HepG2 (cell line): ENCODE measurements at regions not wholly inside any gene's neighbourhood (a gene's known extent, or its start where the extent isn't known, plus 50 kb on each side); places are given as distances from the start of the nearest gene placed in this dataset.

Experiments used
- ATAC-seq: fragments of 200-7000 bp; cut with Tn5 transposase; 3 replicates; pipeline ENCODE4 v1.9.1; 2020; ENCODE audit warnings: mild to moderate bottlenecking, moderate library complexity
- BruUV-seq: library from RNA; stranded (reverse); fragments of 400-500 nt; replicated peaks from 2 replicates; lab custom pipeline; 2021; lab: Mats Ljungman, UMichigan
- CTCF ChIA-PET: fragments of 300-600 bp; formaldehyde crosslinking; extraction: SDS; loops from one replicate; lab custom pipeline; 2021; ENCODE audit warnings: low total read pairs, inconsistent platforms, low intra/inter-chr PET ratio; lab: Yijun Ruan, JAX
- POLR2A ChIA-PET: fragments of 350-600 bp; sonication (Branson Sonifier 250); formaldehyde crosslinking; loops from one replicate; lab custom pipeline; 2020; ENCODE audit warnings: antibody characterized with exemption, inconsistent platforms; lab: Yijun Ruan, JAX
- DNase-seq: peaks from one replicate; pipeline ENCODE4 v3.0.0-alpha.2; 2015; ENCODE audit warnings: low spot score
- FAIRE-seq: peaks from 3 replicates; lab custom pipeline; 2011; peaks lifted over from hg19 to GRCh38; lab: Jason Lieb, UNC
- H2AFZ ChIP-seq: one replicate; pipeline ENCODE4 v1.6.1; 2011; ENCODE audit warnings: low read length, inconsistent platforms
- H3K27ac ChIP-seq: fragments of 300-600 bp; 3 replicates; pipeline ENCODE4 v1.8.0; 2011; ENCODE audit warnings: mixed run types, mild to moderate bottlenecking, mixed read lengths, low read length, inconsistent platforms; ENCODE audit not compliant: insufficient read depth; ENCODE audit errors: extremely low read length
- H3K27me3 ChIP-seq, 2 experiments: fragments of 200-600 bp in 1 of 2; 2 replicates in 1 of 2; 3 replicates in 1 of 2; pipeline versions ENCODE4 v1.6.0 to v1.8.0; 2011; ENCODE audit warnings: low read length in 2 of 2, mild to moderate bottlenecking in 2 of 2, moderate library complexity in 2 of 2, inconsistent platforms in 1 of 2; ENCODE audit not compliant: insufficient read depth in 2 of 2, control insufficient read depth in 1 of 2
- H3K36me3 ChIP-seq, 2 experiments: fragments of 200-600 bp in 1 of 2; replicated peaks in 1 of 2; 2 replicates in 1 of 2; 3 replicates in 1 of 2; pipeline versions ENCODE4 v1.5.1 to v1.8.0; 2011; ENCODE audit warnings: low read length in 2 of 2, inconsistent platforms in 1 of 2; ENCODE audit not compliant: insufficient read depth in 2 of 2, control insufficient read depth in 1 of 2
- H3K4me1 ChIP-seq: 2 replicates; pipeline ENCODE4 v1.5.1; 2012; ENCODE audit warnings: low read length, inconsistent platforms; ENCODE audit not compliant: insufficient read depth
- H3K4me2 ChIP-seq: 2 replicates; pipeline ENCODE4 v1.6.0; 2011; ENCODE audit warnings: low read depth, low read length, inconsistent platforms
- H3K4me3 ChIP-seq, 3 experiments: fragments of 200-600 bp in 1 of 3; sonication (generic), shearing (Covaris generic) in 1 of 3; replicated peaks in 1 of 3; 2 replicates each; pipeline ENCODE4 v1.5.1; 2011 to 2016; ENCODE audit warnings: low read length in 3 of 3, inconsistent platforms in 2 of 3, low read depth in 2 of 3, mild to moderate bottlenecking in 2 of 3, control low read depth in 1 of 3, mixed read lengths in 1 of 3; ENCODE audit not compliant: insufficient read depth in 1 of 3
- H3K79me2 ChIP-seq: one replicate; pipeline ENCODE4 v1.6.1; 2011; ENCODE audit warnings: low read length, inconsistent platforms; ENCODE audit not compliant: insufficient read depth
- H3K9ac ChIP-seq: 2 replicates; pipeline ENCODE4 v1.6.0; 2011; ENCODE audit warnings: mild to moderate bottlenecking, low read depth, low read length, inconsistent platforms; ENCODE audit not compliant: insufficient read depth
- H3K9me3 ChIP-seq: 2 replicates; pipeline ENCODE4 v1.5.1; 2012; ENCODE audit warnings: mild to moderate bottlenecking, low read length
- H4K20me1 ChIP-seq: 2 replicates; pipeline ENCODE4 v1.6.0; 2011; ENCODE audit warnings: inconsistent platforms, mild to moderate bottlenecking, low read length, moderate library complexity; ENCODE audit not compliant: insufficient read depth
- DR1 ChIP-seq: sonication (generic); formaldehyde crosslinking; IDR thresholded peaks from 2 replicates; pipeline ENCODE4 v1.8.0; 2021; ENCODE audit warnings: mild to moderate bottlenecking, missing genetic modification reagents, inconsistent platforms
- MBD4 ChIP-seq: IDR thresholded peaks from 2 replicates; pipeline ENCODE4 v1.6.1; 2012; ENCODE audit warnings: low read length, inconsistent platforms, borderline replicate concordance
- PHF5A ChIP-seq: IDR thresholded peaks from one replicate; pipeline ENCODE4 v1.6.1; 2018; ENCODE audit warnings: low read depth, missing genetic modification reagents; ENCODE audit not compliant: unreplicated experiment
- POLR2AphosphoS5 ChIP-seq: IDR thresholded peaks from 2 replicates; pipeline ENCODE4 v1.6.1; 2012; ENCODE audit warnings: low read depth, low read length
- PTBP1 ChIP-seq: fragments of 200-400 bp; formaldehyde crosslinking; IDR thresholded peaks from 2 replicates; pipeline ENCODE4 v1.6.1; 2018; ENCODE audit warnings: low read length, low read depth; ENCODE audit not compliant: poor library complexity, severe bottlenecking
- RBAK ChIP-seq: sonication (generic); formaldehyde crosslinking; IDR thresholded peaks from 2 replicates; pipeline ENCODE4 v1.5.1; 2020; ENCODE audit warnings: mild to moderate bottlenecking, missing genetic modification reagents
- SMYD3 ChIP-seq: sonication (generic); formaldehyde crosslinking; IDR thresholded peaks from 2 replicates; pipeline ENCODE4 v1.8.1; 2023; ENCODE audit warnings: mild to moderate bottlenecking, missing genetic modification reagents
- SNRNP70 ChIP-seq: fragments of 200-400 bp; formaldehyde crosslinking; IDR thresholded peaks from 2 replicates; pipeline ENCODE4 v1.6.1; 2017; ENCODE audit warnings: mild to moderate bottlenecking, low read depth, low read length, moderate library complexity
- TEAD2 ChIP-seq: sonication (generic); formaldehyde crosslinking; IDR thresholded peaks from 2 replicates; pipeline ENCODE4 v1.9.0; 2021; ENCODE audit warnings: missing genetic modification reagents
- YEATS2 ChIP-seq: sonication (generic); formaldehyde crosslinking; IDR thresholded peaks from 2 replicates; pipeline ENCODE4 v1.4.0; 2020; ENCODE audit warnings: missing genetic modification reagents, borderline replicate concordance
- ZNF12 ChIP-seq: sonication (generic); formaldehyde crosslinking; IDR thresholded peaks from 2 replicates; pipeline ENCODE4 v1.5.0; 2020; ENCODE audit warnings: missing genetic modification reagents
- ZNF747 ChIP-seq: sonication (generic); formaldehyde crosslinking; IDR thresholded peaks from 2 replicates; pipeline ENCODE4 v1.8.1; 2023; ENCODE audit warnings: missing genetic modification reagents, mild to moderate bottlenecking, borderline replicate concordance
- ZNF772 ChIP-seq: sonication (generic); formaldehyde crosslinking; IDR thresholded peaks from 2 replicates; pipeline ENCODE4 v1.5.0; 2020; ENCODE audit warnings: mild to moderate bottlenecking, missing genetic modification reagents
- ZNF780A ChIP-seq: sonication (generic); formaldehyde crosslinking; IDR thresholded peaks from 2 replicates; pipeline ENCODE4 v1.8.0; 2022; ENCODE audit warnings: mild to moderate bottlenecking, missing genetic modification reagents, moderate library complexity
- ZNF792 ChIP-seq: IDR thresholded peaks from 2 replicates; pipeline ENCODE4 v1.6.1; 2016
- ZNF878 ChIP-seq: sonication (generic); formaldehyde crosslinking; IDR thresholded peaks from 2 replicates; pipeline ENCODE4 v1.8.1; 2023; ENCODE audit warnings: mild to moderate bottlenecking, missing genetic modification reagents, moderate library complexity
- WGBS: methylation state at CpG from one replicate; pipeline ENCODE4 v1.1.6; 2017; ENCODE audit warnings: low lambda C conversion rate; 5-methylcytosine and 5-hydroxymethylcytosine counted together
- in situ Hi-C: cut with HindIII; loops from 2 replicates; pipeline ENCODE4 v1.10.0; 2017; ENCODE audit warnings: low pct_unique_long_range_greater_than_20kb; ENCODE audit not compliant: extremely low pct_ligation_motif_present
- intact Hi-C: fragments of 100-400 bp; cut with micrococcal nuclease; formaldehyde crosslinking; loops from one replicate; pipeline ENCODE4 v1.10.0; 2022; ENCODE audit not compliant: unreplicated experiment
- TF ChIP-seq, protein P1 (sequence below): sonication (generic); formaldehyde crosslinking; IDR thresholded peaks from 2 replicates; pipeline ENCODE4 v1.5.1; 2020; ENCODE audit warnings: mild to moderate bottlenecking, moderate library complexity, missing genetic modification reagents
- TF ChIP-seq, protein P2 (sequence below): sonication (generic); formaldehyde crosslinking; conservative IDR thresholded peaks from 2 replicates; pipeline ENCODE4 v1.8.0; 2022; ENCODE audit warnings: mild to moderate bottlenecking, moderate library complexity, missing genetic modification reagents
- TF ChIP-seq, protein P3 (sequence below): sonication (generic); formaldehyde crosslinking; IDR thresholded peaks from 2 replicates; pipeline ENCODE4 v1.4.0; 2020; ENCODE audit warnings: missing genetic modification reagents, low read depth, mild to moderate bottlenecking, borderline replicate concordance
- TF ChIP-seq, protein P4 (sequence below): sonication (generic); formaldehyde crosslinking; IDR thresholded peaks from 2 replicates; pipeline ENCODE4 v1.9.0; 2021; ENCODE audit warnings: missing genetic modification reagents, mild to moderate bottlenecking, borderline replicate concordance

DNA sequence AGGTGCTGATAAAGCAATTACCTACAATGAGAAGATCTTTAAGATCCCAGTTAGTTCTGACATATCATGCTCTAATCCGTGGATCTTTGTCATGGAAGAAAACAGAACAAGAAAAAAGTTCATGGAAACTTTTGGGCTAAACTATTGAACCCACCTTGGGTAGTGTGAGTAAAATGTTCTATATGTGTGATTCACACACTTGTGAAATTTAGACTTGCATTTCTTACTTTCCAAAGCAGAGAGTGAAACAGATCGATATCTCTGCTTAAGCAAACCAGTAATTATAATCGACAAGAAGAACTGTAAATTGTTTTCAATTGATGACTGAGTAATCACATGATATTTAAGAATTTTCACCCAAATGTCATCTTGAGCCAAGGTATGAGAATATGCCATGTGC lies 214.2 kb downstream of the HRH4 start (continued):
- TF ChIP-seq, protein P1, sequence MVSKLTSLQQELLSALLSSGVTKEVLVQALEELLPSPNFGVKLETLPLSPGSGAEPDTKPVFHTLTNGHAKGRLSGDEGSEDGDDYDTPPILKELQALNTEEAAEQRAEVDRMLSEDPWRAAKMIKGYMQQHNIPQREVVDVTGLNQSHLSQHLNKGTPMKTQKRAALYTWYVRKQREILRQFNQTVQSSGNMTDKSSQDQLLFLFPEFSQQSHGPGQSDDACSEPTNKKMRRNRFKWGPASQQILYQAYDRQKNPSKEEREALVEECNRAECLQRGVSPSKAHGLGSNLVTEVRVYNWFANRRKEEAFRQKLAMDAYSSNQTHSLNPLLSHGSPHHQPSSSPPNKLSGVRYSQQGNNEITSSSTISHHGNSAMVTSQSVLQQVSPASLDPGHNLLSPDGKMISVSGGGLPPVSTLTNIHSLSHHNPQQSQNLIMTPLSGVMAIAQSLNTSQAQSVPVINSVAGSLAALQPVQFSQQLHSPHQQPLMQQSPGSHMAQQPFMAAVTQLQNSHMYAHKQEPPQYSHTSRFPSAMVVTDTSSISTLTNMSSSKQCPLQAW, result no peak

DNA sequence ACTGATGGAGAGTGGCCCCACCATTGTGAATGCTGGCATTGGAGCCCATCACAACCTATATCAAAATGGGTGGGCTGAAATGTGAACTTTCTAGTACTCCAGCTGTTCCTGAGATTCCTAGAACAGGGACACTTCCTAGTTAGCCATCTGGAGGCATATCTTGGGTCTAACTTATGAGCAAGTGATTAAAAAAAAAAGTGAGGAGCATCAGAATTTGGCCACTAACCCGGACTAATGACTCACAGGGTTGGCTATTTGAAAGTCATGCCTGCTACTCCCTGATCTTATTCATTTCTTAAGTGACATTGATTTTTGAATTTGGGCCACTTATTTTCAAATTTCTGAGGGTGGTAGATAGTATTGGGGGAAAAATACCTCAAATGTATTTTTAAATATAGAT lies 216.6 kb downstream of the HRH4 start:
- Histone ChIP-seq H3K9me3 (no peaks in the 10 kb centered on the region), H2AFZ (no peak overlapping the region), H3K9ac (no peak overlapping the region), H3K79me2 (no peaks in the 10 kb centered on the region), H3K4me3 (no peak overlapping the region), H3K27me3 (no peaks in the 10 kb centered on the region), H3K36me3 (no peaks in the 10 kb centered on the region), H3K27ac (no peak overlapping the region), H4K20me1 (no peaks in the 10 kb centered on the region), H3K4me2 (no peak overlapping the region), H3K4me1 (no peaks in the 10 kb centered on the region)
- FAIRE-seq (no peak), ATAC-seq (no peak), DNase-seq (no peak)
- ChIA-PET CTCF (no interaction called here), POLR2A (no interaction called here)
- TF ChIP-seq ZNF792, result no peak
- no peak for TF ChIP-seq ZNF747 (CRISPR knock-in tag)
- TF ChIP-seq RBAK (CRISPR knock-in tag), result no peak
- no peak for TF ChIP-seq ZNF12 (CRISPR knock-in tag)
- TF ChIP-seq DR1 (CRISPR knock-in tag), result no peak
- TF ChIP-seq SNRNP70, result no peak
- no peak for TF ChIP-seq YEATS2 (CRISPR knock-in tag)
- TF ChIP-seq, protein P2, sequence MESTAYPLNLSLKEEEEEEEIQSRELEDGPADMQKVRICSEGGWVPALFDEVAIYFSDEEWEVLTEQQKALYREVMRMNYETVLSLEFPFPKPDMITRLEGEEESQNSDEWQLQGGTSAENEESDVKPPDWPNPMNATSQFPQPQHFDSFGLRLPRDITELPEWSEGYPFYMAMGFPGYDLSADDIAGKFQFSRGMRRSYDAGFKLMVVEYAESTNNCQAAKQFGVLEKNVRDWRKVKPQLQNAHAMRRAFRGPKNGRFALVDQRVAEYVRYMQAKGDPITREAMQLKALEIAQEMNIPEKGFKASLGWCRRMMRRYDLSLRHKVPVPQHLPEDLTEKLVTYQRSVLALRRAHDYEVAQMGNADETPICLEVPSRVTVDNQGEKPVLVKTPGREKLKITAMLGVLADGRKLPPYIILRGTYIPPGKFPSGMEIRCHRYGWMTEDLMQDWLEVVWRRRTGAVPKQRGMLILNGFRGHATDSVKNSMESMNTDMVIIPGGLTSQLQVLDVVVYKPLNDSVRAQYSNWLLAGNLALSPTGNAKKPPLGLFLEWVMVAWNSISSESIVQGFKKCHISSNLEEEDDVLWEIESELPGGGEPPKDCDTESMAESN (CRISPR knock-in tag), result no peak
- TF ChIP-seq, protein P3, sequence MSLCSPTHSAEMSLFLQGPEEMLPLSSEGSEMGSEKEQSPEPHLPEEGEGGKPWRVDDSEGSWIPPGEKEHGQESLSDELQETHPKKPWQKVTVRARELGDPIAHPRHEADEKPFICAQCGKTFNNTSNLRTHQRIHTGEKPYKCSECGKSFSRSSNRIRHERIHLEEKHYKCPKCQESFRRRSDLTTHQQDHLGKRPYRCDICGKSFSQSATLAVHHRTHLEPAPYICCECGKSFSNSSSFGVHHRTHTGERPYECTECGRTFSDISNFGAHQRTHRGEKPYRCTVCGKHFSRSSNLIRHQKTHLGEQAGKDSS, result no peak
- TF ChIP-seq SMYD3 (CRISPR knock-in tag), result no peak
- no peak for TF ChIP-seq ZNF878
- TF ChIP-seq POLR2AphosphoS5, result no peak
- no peak for TF ChIP-seq PTBP1
- TF ChIP-seq TEAD2 (CRISPR knock-in tag), result no peak
- TF ChIP-seq, protein P4, sequence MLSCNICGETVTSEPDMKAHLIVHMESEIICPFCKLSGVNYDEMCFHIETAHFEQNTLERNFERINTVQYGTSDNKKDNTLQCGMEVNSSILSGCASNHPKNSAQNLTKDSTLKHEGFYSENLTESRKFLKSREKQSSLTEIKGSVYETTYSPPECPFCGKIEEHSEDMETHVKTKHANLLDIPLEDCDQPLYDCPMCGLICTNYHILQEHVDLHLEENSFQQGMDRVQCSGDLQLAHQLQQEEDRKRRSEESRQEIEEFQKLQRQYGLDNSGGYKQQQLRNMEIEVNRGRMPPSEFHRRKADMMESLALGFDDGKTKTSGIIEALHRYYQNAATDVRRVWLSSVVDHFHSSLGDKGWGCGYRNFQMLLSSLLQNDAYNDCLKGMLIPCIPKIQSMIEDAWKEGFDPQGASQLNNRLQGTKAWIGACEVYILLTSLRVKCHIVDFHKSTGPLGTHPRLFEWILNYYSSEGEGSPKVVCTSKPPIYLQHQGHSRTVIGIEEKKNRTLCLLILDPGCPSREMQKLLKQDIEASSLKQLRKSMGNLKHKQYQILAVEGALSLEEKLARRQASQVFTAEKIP, result no peak
- no peak for TF ChIP-seq ZNF780A (CRISPR knock-in tag)
- TF ChIP-seq PHF5A (CRISPR knock-in tag), result no peak
- no peak for TF ChIP-seq ZNF772
- TF ChIP-seq MBD4, result no peak
- intact Hi-C loops, result no loop called here
- in situ Hi-C loops, result no loop called here
- BruUV-seq, result no TSS peak
- WGBS, result 0% methylated on average over 1 of the region's 1 CpG
